GM21737 (cell line): ENCODE measurements at regions not wholly inside any gene's neighbourhood (a gene's known extent, or its start where the extent isn't known, plus 50 kb on each side); places are given as distances from the start of the nearest gene placed in this dataset.

ENCODE experiments used
- ATAC-seq: cut with Tn5 transposase; IDR thresholded peaks from one replicate; pipeline ENCODE4 v1.9.1; 2021; ENCODE audit warnings: mild to moderate bottlenecking, moderate library complexity; ENCODE audit not compliant: unreplicated experiment

- no peak for ATAC-seq
Observed at GRCh38 chr13:107139006-107139405, 571.1 kb upstream of the ARGLU1 start.

- ATAC-seq: no peak
Observed at GRCh38 chr13:107138486-107138885, 570.5 kb upstream of the ARGLU1 start.

GRCh38 chr13:107133950-107134349 lies 566.0 kb upstream of the ARGLU1 start:
- ATAC-seq: no peak

- ATAC-seq: no peak
Observed at GRCh38 chr13:107130566-107130965, 562.6 kb upstream of the ARGLU1 start.

- ATAC-seq: no peak
Observed at GRCh38 chr13:107124730-107125129, 556.8 kb upstream of the ARGLU1 start.

GRCh38 chr13:107124129-107124718 lies 556.3 kb upstream of the ARGLU1 start:
- no peak for ATAC-seq

- ATAC-seq: no peak
Observed at GRCh38 chr13:107121793-107122192, 553.9 kb upstream of the ARGLU1 start.

GRCh38 chr13:107119989-107120881 lies 552.3 kb upstream of the ARGLU1 start:
- no peak for ATAC-seq

- ATAC-seq: no peak
Observed at GRCh38 chr13:107118506-107118905, 550.6 kb upstream of the ARGLU1 start.

GRCh38 chr13:107117327-107118012 lies 549.5 kb upstream of the ARGLU1 start:
- ATAC-seq: no peak

- ATAC-seq: no peak
Observed at GRCh38 chr13:107113387-107113786, 545.5 kb upstream of the ARGLU1 start.

- no peak for ATAC-seq
Observed at GRCh38 chr13:107111248-107111647, 543.3 kb upstream of the ARGLU1 start.

- ATAC-seq: no peak
Observed at GRCh38 chr13:107104631-107105030, 536.7 kb upstream of the ARGLU1 start.

- no peak for ATAC-seq
Observed at GRCh38 chr13:107102676-107103075, 534.7 kb upstream of the ARGLU1 start.

- no peak for ATAC-seq
Observed at GRCh38 chr13:107099661-107100060, 531.7 kb upstream of the ARGLU1 start.

- no peak for ATAC-seq
Observed at GRCh38 chr13:107097916-107098315, 530.0 kb upstream of the ARGLU1 start.

- ATAC-seq: no peak
Observed at GRCh38 chr13:107095876-107096275, 527.9 kb upstream of the ARGLU1 start.

- no peak for ATAC-seq
Observed at GRCh38 chr13:107091861-107092260, 523.9 kb upstream of the ARGLU1 start.

GRCh38 chr13:107091428-107091827 lies 523.5 kb upstream of the ARGLU1 start:
- ATAC-seq: no peak

- ATAC-seq: no peak
Observed at GRCh38 chr13:107088061-107088460, 520.1 kb upstream of the ARGLU1 start.

GRCh38 chr13:107079423-107080049 lies 511.6 kb upstream of the ARGLU1 start:
- no peak for ATAC-seq
